GM13977 (cell line): ENCODE measurements at regions not wholly inside any gene's neighbourhood (a gene's known extent, or its start where the extent isn't known, plus 50 kb on each side); places are given as distances from the start of the nearest gene placed in this dataset.
"Not testable (repeated sequence)": the region's sequence is repeated elsewhere in the genome, so short reads cannot be mapped to it uniquely, and the experiment has no call there.

Experiments
- DNase-seq: peaks from one replicate; pipeline ENCODE4 v3.0.0; 2012; ENCODE audit warnings: low spot score
- in situ Hi-C: fragments of 300-500 bp; cut with MboI; formaldehyde crosslinking; loops from one replicate; pipeline ENCODE4 v1.12.0; 2022; ENCODE audit warnings: low sequenced_read_pairs, low pct_unique_long_range_greater_than_20kb, mixed read lengths, inconsistent platforms; ENCODE audit not compliant: unreplicated experiment
- TF ChIP-seq, protein P1 (sequence below): IDR thresholded peaks from 2 replicates; pipeline ENCODE4 v1.5.1; 2012; ENCODE audit warnings: mild to moderate bottlenecking, control low read depth; ENCODE audit not compliant: insufficient read depth; ENCODE audit errors: extremely low read depth, missing control alignments

DNA sequence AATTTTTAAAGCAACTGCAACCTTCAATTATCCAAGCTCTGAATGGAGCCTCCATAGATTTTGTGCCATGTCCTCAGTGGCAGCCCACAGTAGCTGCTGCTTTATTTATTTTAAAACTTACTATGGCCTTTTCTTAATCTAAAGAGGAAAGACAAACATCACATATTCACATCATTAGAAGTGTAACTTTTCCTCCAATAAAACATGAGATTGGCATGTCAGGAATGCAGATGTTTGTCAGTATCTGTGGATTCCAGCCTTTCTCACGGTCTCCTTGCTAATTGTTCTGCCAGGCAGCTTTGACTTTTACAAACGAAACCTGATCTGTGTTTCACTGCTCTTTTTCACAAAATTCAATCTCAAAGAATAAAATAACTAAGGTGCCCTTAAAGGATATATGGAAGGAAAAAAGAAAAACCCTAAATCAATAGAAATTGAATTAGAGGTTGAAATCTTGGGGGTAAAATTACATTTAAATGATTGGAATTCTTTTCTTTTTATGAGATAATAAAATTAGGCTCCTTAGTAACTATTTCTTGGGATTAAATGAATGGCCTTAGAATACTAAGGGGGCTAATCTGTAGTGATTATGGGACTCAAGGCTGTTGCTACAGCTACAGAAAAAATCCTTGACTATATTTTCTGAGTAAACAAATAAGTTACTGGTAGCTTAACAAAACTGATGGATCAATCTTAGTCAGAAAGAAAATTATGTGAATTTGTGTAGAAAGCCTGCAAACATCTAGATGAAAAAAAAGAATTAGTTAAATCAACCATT, 151.3 kb downstream of the RTL9 start:
- TF ChIP-seq, protein P1, sequence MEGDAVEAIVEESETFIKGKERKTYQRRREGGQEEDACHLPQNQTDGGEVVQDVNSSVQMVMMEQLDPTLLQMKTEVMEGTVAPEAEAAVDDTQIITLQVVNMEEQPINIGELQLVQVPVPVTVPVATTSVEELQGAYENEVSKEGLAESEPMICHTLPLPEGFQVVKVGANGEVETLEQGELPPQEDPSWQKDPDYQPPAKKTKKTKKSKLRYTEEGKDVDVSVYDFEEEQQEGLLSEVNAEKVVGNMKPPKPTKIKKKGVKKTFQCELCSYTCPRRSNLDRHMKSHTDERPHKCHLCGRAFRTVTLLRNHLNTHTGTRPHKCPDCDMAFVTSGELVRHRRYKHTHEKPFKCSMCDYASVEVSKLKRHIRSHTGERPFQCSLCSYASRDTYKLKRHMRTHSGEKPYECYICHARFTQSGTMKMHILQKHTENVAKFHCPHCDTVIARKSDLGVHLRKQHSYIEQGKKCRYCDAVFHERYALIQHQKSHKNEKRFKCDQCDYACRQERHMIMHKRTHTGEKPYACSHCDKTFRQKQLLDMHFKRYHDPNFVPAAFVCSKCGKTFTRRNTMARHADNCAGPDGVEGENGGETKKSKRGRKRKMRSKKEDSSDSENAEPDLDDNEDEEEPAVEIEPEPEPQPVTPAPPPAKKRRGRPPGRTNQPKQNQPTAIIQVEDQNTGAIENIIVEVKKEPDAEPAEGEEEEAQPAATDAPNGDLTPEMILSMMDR: no peak
- in situ Hi-C loops: no loop called here
- DNase-seq: no peak

DNA sequence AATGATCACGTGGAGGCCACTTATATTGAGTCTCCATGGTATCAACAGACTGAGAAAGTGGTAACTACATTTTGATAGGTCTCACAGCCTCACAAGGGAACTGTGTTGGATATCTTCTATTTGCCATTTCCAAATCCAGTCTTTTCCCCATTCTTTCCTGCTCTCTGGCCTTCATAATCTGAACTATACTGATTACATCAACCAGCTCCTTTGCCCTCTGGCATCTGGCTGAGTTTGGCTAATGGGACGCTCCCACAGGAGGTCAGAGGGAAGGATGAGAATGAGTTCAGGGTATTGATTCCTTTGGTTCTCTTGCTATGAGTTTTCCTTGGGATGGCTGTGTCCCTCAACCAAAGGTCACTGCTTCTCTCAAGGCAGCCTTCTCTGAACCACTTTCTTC, 152.6 kb downstream of the RTL9 start:
- TF ChIP-seq, protein P1: no peak
- no peak for DNase-seq
- in situ Hi-C loops: no loop called here

DNA sequence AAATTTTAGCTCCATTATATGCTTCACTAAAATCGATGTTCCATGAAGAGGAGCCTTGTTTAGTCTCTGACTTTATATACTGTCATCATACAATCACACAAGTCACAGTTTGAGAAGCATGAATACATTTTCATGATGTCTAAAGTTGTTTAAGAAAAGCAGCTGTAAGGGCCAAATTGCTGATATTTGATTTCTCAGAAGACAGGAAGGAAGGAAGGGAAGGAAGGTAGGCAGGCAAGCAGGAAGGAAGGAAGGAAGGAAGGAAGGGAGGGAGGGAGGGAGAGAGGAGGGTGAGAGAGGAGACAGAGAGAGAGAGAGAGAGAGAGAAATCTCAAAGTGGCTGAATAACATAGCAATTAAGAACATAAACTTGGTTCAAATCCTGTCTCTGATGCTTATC, 153.7 kb downstream of the RTL9 start:
- in situ Hi-C loops: no loop called here
- TF ChIP-seq, protein P1: no peak
- no peak for DNase-seq

DNA sequence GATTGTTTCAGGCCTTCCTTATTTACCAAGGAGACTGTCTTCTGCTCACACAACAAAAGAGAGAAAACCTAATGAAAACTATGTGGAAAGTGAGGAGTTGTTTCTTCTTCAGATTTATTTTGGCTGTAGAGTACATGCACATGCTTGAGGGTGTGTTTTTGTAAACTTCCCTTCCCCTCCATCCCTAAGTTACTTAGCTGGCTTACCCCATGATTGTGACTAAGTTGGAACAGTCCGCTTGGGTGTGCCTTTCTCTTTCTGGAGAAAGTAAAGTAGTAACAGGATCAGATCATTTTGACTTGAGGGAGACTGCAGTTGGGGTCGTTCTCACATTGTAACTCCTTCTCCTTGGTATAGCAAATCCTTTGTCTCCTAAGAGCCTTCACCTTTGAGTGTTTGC, 155.9 kb downstream of the RTL9 start:
- no peak for DNase-seq

DNA sequence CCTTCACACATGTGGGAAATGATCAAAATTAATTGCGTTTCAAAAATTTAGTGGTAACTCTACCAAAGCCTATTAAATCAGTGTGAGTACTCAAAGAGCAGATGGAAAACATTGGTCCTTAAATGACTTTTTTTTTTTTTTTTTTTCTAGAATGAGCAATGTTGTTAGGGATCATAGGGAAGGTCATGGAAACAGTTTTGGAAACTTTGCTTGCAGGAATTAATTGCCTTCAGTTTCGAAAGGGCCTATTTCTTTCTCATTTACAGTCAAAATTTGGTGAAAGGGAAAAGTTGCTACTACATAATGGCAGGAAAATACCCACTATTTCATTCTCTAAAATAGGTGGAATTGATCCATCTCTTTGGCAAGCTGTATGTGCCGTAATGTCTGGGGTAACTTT, 160.9 kb downstream of the RTL9 start:
- in situ Hi-C loops: no loop called here
- DNase-seq: no peak
- TF ChIP-seq, protein P1: no peak

More for the DNA sequence above, 155.9 kb downstream of the RTL9 start:
- in situ Hi-C loops: no loop called here
- TF ChIP-seq, protein P1: no peak

DNA sequence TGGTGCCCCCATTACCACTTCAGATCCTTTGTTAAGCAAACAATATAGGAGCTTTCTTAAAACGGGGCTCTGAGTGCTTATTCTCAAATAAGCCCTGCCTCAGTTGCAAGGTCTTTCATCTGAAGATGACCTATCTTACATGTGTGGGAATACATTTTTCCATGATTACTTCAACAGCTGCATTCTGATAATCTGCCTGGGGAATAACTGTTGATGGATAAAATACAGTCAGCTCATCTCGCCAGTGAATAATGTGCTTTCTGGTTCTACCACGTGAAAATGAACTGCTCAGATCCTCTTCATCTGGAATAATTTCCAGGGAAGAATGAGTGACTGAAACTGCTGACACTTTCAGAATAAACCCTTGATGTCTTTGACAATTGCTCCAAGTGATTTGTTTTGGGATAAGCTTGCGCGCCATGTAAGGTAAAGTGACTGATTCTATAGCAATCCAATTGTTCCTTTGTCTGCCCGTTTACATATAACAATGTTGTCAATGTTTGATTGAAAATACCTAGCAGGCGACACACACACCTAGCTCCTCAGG, 161.3 kb downstream of the RTL9 start:
- no peak for DNase-seq
- TF ChIP-seq, protein P1: no peak
- in situ Hi-C loops: no loop called here

DNA sequence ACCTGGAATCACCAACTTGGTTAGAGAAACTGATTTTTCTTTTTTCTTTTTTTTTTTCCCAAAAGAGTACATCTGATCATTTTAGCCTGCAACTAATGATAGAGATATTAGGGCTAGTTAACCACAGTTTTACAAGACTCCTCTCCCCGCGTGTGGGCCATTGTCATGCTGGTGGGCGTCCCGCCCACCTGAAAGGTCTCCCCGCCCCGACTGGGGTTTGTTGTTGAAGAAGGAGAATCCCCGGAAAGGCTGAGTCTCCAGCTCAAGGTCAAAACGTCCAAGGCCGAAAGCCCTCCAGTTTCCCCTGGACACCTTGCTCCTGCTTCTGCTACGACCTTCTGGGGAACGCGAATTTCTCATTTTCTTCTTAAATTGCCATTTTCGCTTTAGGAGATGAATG, 162.0 kb downstream of the RTL9 start:
- DNase-seq, in situ Hi-C loops: not testable (repeated sequence)
